Panc1 (cell line): ENCODE measurements at regions not wholly inside any gene's neighbourhood (a gene's known extent, or its start where the extent isn't known, plus 50 kb on each side); places are given as distances from the start of the nearest gene placed in this dataset.

Experiments used
- ATAC-seq: fragments of 200-7000 bp; cut with Tn5 transposase; 2 replicates; pipeline ENCODE4 v1.9.1; 2020; ENCODE audit warnings: mild to moderate bottlenecking, moderate library complexity
- BruUV-seq: library from RNA; stranded (reverse); fragments of 400-500 nt; replicated peaks from 2 replicates; lab custom pipeline; 2021; lab: Mats Ljungman, UMichigan
- CTCF ChIA-PET: fragments of 300-600 bp; sonication (Branson Sonifier 250); formaldehyde crosslinking; loops from one replicate; lab custom pipeline; 2022; ENCODE audit warnings: antibody characterized with exemption; lab: Charles Lee
- POLR2A ChIA-PET: fragments of 300-600 bp; sonication (Branson Sonifier 250); formaldehyde crosslinking; loops from one replicate; lab custom pipeline; 2022; ENCODE audit warnings: antibody characterized with exemption; lab: Charles Lee
- DNase-seq: peaks from one replicate; pipeline ENCODE4 v3.0.0-alpha.2; 2010; ENCODE audit warnings: low read depth, low spot score
- H3K27ac ChIP-seq: 2 replicates; pipeline ENCODE4 v1.5.1; 2011; ENCODE audit warnings: mild to moderate bottlenecking, low read length, inconsistent platforms
- H3K27me3 ChIP-seq: fragments of 200-500 bp; sonication (Bioruptor generic); 2 replicates; pipeline ENCODE4 v1.6.0; 2014; ENCODE audit warnings: low read length, inconsistent platforms; ENCODE audit not compliant: control insufficient read depth, insufficient read depth
- H3K36me3 ChIP-seq: fragments of 200-500 bp; sonication (Bioruptor generic); 2 replicates; pipeline ENCODE4 v1.5.1; 2014; ENCODE audit warnings: inconsistent platforms, mild to moderate bottlenecking, low read length, moderate library complexity; ENCODE audit not compliant: control insufficient read depth, insufficient read depth
- H3K4me1 ChIP-seq: 2 replicates; pipeline ENCODE4 v1.5.1; 2011; ENCODE audit warnings: inconsistent platforms, mild to moderate bottlenecking, low read length, moderate library complexity; ENCODE audit not compliant: control insufficient read depth, insufficient read depth
- H3K4me3 ChIP-seq, 2 experiments: 2 replicates each; pipeline ENCODE4 v1.5.1; 2011 to 2012; ENCODE audit warnings: low read depth in 2 of 2, low read length in 2 of 2, mild to moderate bottlenecking in 2 of 2, inconsistent platforms in 1 of 2, moderate library complexity in 1 of 2
- H3K9me3 ChIP-seq: fragments of 200-500 bp; sonication (Bioruptor generic); 2 replicates; pipeline ENCODE4 v1.5.1; 2014; ENCODE audit warnings: low read depth, mild to moderate bottlenecking, inconsistent platforms, low read length, moderate library complexity; ENCODE audit not compliant: control insufficient read depth, insufficient read depth
- POLR2AphosphoS5 ChIP-seq: IDR thresholded peaks from 2 replicates; pipeline ENCODE4 v1.6.1; 2012; ENCODE audit warnings: mild to moderate bottlenecking, low read depth, low read length, moderate library complexity
- SIN3A ChIP-seq: IDR thresholded peaks from 2 replicates; pipeline ENCODE4 v1.6.1; 2012; ENCODE audit warnings: low read depth, mild to moderate bottlenecking, low read length, moderate library complexity, borderline replicate concordance; ENCODE audit not compliant: insufficient read depth
- TCF7L2 ChIP-seq: IDR thresholded peaks from 2 replicates; pipeline ENCODE4 v1.6.1; 2011; ENCODE audit warnings: mild to moderate bottlenecking, low read depth, low read length, inconsistent platforms
- in situ Hi-C: cut with HindIII; loops from 2 replicates; pipeline ENCODE4 v1.10.0; 2016; ENCODE audit warnings: low sequenced_read_pairs, low pct_unique_long_range_greater_than_20kb
- intact Hi-C: fragments of 100-400 bp; cut with micrococcal nuclease; formaldehyde crosslinking; loops from one replicate; pipeline ENCODE4 v1.10.0; 2022; ENCODE audit not compliant: unreplicated experiment
- TF ChIP-seq, protein P1 (sequence below), 2 experiments: IDR thresholded peaks; 2 replicates each; pipeline ENCODE4 v1.6.1; 2011 to 2012; ENCODE audit warnings: low read depth in 2 of 2, control low read depth in 1 of 2, low read length in 1 of 2, mild to moderate bottlenecking in 1 of 2, moderate library complexity in 1 of 2; ENCODE audit not compliant: insufficient read depth in 1 of 2
- TF ChIP-seq, protein P2 (sequence below): fragments of 450-650 bp; IDR thresholded peaks from 2 replicates; pipeline ENCODE4 v1.5.1; 2017; ENCODE audit warnings: mild to moderate bottlenecking

DNA sequence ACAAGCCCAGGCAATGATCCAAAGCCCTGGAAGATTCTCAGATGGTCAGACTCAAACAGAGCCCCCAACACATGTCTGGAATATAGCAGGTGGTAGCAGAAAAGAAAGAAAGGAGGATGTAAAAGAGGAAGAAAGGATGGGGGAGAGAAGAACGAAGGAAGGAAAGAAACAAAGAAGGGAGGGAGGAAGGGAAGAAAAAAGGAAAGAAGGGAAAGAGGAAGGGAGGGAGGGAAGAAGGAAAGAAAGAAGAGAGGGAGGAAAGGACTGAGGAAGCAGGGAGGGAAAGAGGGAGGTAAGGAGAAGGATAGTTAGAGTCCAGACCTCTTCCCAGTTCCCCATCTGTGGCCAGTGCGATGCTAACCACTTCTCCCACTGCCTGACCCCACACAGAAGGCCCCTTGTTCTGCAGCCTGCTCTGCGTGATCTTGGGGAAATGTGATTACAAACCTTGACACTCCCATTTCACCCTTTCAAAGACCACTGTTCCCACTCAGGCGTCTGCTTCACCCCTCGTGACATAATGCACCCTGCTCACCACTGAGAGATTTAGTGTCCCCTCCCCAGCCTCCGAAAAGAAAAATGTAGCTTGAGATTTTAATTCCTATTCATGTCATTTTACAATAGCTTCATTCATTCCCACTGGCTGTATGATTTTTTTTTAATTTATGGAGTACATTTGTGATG is 357.9 kb downstream of the BCL11B start:
- ATAC-seq: no peak
- CTCF ChIA-PET: no interaction called here
- H3K9me3 ChIP-seq: no peaks in the 10 kb centered on the region
- H3K27ac ChIP-seq: no peak overlapping the region
- H3K27me3 ChIP-seq: no peaks in the 10 kb centered on the region
- intact Hi-C loops: no loop called here
- DNase-seq: no peak
- H3K4me3 ChIP-seq: no peak overlapping the region
- TF ChIP-seq, protein P1, sequence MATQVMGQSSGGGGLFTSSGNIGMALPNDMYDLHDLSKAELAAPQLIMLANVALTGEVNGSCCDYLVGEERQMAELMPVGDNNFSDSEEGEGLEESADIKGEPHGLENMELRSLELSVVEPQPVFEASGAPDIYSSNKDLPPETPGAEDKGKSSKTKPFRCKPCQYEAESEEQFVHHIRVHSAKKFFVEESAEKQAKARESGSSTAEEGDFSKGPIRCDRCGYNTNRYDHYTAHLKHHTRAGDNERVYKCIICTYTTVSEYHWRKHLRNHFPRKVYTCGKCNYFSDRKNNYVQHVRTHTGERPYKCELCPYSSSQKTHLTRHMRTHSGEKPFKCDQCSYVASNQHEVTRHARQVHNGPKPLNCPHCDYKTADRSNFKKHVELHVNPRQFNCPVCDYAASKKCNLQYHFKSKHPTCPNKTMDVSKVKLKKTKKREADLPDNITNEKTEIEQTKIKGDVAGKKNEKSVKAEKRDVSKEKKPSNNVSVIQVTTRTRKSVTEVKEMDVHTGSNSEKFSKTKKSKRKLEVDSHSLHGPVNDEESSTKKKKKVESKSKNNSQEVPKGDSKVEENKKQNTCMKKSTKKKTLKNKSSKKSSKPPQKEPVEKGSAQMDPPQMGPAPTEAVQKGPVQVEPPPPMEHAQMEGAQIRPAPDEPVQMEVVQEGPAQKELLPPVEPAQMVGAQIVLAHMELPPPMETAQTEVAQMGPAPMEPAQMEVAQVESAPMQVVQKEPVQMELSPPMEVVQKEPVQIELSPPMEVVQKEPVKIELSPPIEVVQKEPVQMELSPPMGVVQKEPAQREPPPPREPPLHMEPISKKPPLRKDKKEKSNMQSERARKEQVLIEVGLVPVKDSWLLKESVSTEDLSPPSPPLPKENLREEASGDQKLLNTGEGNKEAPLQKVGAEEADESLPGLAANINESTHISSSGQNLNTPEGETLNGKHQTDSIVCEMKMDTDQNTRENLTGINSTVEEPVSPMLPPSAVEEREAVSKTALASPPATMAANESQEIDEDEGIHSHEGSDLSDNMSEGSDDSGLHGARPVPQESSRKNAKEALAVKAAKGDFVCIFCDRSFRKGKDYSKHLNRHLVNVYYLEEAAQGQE (IDR thresholded peaks at IDR 0.05; ENCODE audit: insufficient read depth in 1 of 2, low read depth in 2 of 2, low read length in 1 of 2): no peak
- TF ChIP-seq, protein P2, sequence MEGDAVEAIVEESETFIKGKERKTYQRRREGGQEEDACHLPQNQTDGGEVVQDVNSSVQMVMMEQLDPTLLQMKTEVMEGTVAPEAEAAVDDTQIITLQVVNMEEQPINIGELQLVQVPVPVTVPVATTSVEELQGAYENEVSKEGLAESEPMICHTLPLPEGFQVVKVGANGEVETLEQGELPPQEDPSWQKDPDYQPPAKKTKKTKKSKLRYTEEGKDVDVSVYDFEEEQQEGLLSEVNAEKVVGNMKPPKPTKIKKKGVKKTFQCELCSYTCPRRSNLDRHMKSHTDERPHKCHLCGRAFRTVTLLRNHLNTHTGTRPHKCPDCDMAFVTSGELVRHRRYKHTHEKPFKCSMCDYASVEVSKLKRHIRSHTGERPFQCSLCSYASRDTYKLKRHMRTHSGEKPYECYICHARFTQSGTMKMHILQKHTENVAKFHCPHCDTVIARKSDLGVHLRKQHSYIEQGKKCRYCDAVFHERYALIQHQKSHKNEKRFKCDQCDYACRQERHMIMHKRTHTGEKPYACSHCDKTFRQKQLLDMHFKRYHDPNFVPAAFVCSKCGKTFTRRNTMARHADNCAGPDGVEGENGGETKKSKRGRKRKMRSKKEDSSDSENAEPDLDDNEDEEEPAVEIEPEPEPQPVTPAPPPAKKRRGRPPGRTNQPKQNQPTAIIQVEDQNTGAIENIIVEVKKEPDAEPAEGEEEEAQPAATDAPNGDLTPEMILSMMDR: no peak
- TF ChIP-seq TCF7L2 (no peak), POLR2AphosphoS5 (no peak), SIN3A (no peak)
- no TSS peak for BruUV-seq
- in situ Hi-C loops: no loop called here
- POLR2A ChIA-PET: no interaction called here
- H3K4me1 ChIP-seq: no peaks in the 10 kb centered on the region
- no peaks in the 10 kb centered on the region for H3K36me3 ChIP-seq

- Histone ChIP-seq H3K9me3 (no peaks in the 10 kb centered on the region), H3K4me1 (no peaks in the 10 kb centered on the region), H3K27ac (no peak overlapping the region), H3K36me3 (no peaks in the 10 kb centered on the region), H3K4me3 (no peak overlapping the region), H3K27me3 (no peaks in the 10 kb centered on the region)
- intact Hi-C loops: no loop called here
- ATAC-seq (no peak), DNase-seq (no peak)
- no peak for TF ChIP-seq TCF7L2
- TF ChIP-seq, protein P2: no peak
- no peak for TF ChIP-seq POLR2AphosphoS5
- TF ChIP-seq, protein P1 (IDR thresholded peaks at IDR 0.05; ENCODE audit: insufficient read depth in 1 of 2, low read depth in 2 of 2, low read length in 1 of 2): no peak
- no peak for TF ChIP-seq SIN3A
- ChIA-PET POLR2A (no interaction called here), CTCF (no interaction called here)
- no TSS peak for BruUV-seq
- in situ Hi-C loops: no loop called here
Observed at GRCh38 chr14:98914942-98915341, 357.1 kb downstream of the BCL11B start.
